CD4-positive, alpha-beta memory T cell (primary cell): ENCODE measurements at regions not wholly inside any gene's neighbourhood (a gene's known extent, or its start where the extent isn't known, plus 50 kb on each side); places are given as distances from the start of the nearest gene placed in this dataset.

Source experiments
- CTCF ChIA-PET: fragments of 350-600 bp; sonication (Branson Sonifier 250); formaldehyde crosslinking; loops from one replicate; lab custom pipeline; 2021; ENCODE audit warnings: inconsistent platforms; ENCODE audit not compliant: partially characterized antibody; lab: Charles Lee
- POLR2A ChIA-PET: fragments of 350-600 bp; sonication (Branson Sonifier 250); formaldehyde crosslinking; loops from one replicate; lab custom pipeline; 2021; ENCODE audit not compliant: partially characterized antibody; lab: Charles Lee
- DNase-seq, 5 donors: peaks; one replicate each; pipeline versions ENCODE4 v3.0.0 to v3.0.0-alpha.2; 2020 to 2022; ENCODE audit warnings: mixed read lengths in 1 of 5
- H3K27ac ChIP-seq: one replicate; pipeline ENCODE4 v1.7.0; 2013; ENCODE audit warnings: low read depth, low read length
- H3K27me3 ChIP-seq: 2 replicates; pipeline ENCODE4 v1.7.0; 2013; ENCODE audit warnings: mild to moderate bottlenecking, low read length, moderate library complexity; ENCODE audit not compliant: insufficient read depth
- H3K36me3 ChIP-seq: 2 replicates; pipeline ENCODE4 v1.7.0; 2013; ENCODE audit warnings: mild to moderate bottlenecking, low read length, moderate library complexity; ENCODE audit not compliant: insufficient read depth
- H3K4me1 ChIP-seq: 2 replicates; pipeline ENCODE4 v1.7.0; 2013; ENCODE audit warnings: mild to moderate bottlenecking, low read length, moderate library complexity; ENCODE audit not compliant: insufficient read depth
- H3K4me3 ChIP-seq, 2 donors: one replicate each; pipeline ENCODE4 v1.7.0; 2013; ENCODE audit warnings: low read length in 2 of 2, mild to moderate bottlenecking in 1 of 2
- H3K9me3 ChIP-seq, 2 donors: one replicate each; pipeline ENCODE4 v1.7.0; 2013; ENCODE audit warnings: low read length in 2 of 2, control low read depth in 1 of 2; ENCODE audit not compliant: control insufficient read depth in 1 of 2
- H3K27ac Mint-ChIP-seq, 7 donors: one replicate each; pipeline ENCODE4 v1.8.0; 2020 to 2021; ENCODE audit warnings: mixed read lengths in 7 of 7, mild to moderate bottlenecking in 6 of 7, inconsistent platforms in 3 of 7, moderate library complexity in 3 of 7
- H3K27me3 Mint-ChIP-seq, 2 donors: one replicate each; pipeline ENCODE4 v1.8.0; 2020 to 2021; ENCODE audit warnings: mixed read lengths in 2 of 2
- H3K36me3 Mint-ChIP-seq, 2 donors: one replicate each; pipeline ENCODE4 v1.8.0; 2020 to 2021; ENCODE audit warnings: mixed read lengths in 2 of 2, inconsistent platforms in 1 of 2, mild to moderate bottlenecking in 1 of 2
- H3K4me1 Mint-ChIP-seq, 4 donors: one replicate each; pipeline ENCODE4 v1.8.0; 2020 to 2021; ENCODE audit warnings: mixed read lengths in 4 of 4, mild to moderate bottlenecking in 1 of 4
- H3K4me3 Mint-ChIP-seq, 8 donors: one replicate each; pipeline ENCODE4 v1.8.0; 2020 to 2021; ENCODE audit warnings: mixed read lengths in 8 of 8, mild to moderate bottlenecking in 7 of 8, moderate library complexity in 6 of 8, inconsistent platforms in 3 of 8
- H3K9me3 Mint-ChIP-seq, 8 donors: one replicate each; pipeline ENCODE4 v1.8.0; 2020 to 2021; ENCODE audit warnings: mixed read lengths in 8 of 8, mild to moderate bottlenecking in 5 of 8, inconsistent platforms in 3 of 8, moderate library complexity in 1 of 8
- intact Hi-C: fragments of 100-400 bp; cut with micrococcal nuclease; formaldehyde crosslinking; loops from one replicate; pipeline ENCODE4 v1.15.1; 2023

GRCh38 chr1:106705971-106706370, 350.5 kb upstream of the PRMT6 start:
- Mint-ChIP-seq H3K4me3 (no peak overlapping the region), H3K27ac (no peak overlapping the region), H3K4me1 (no peaks in the 10 kb centered on the region), H3K36me3 (no peaks in the 10 kb centered on the region), H3K9me3 (peaks cover 0 to 23% (median 11%) of the 10 kb centered on the region in 8 donors), H3K27me3 (no peaks in the 10 kb centered on the region)
- intact Hi-C loops, result no loop called here
- no peak overlapping the region for H3K4me3 ChIP-seq
- H3K4me1 ChIP-seq, result no peaks in the 10 kb centered on the region
- no peak overlapping the region for H3K27ac ChIP-seq
- ChIA-PET CTCF (no interaction called here), POLR2A (no interaction called here)
- no peaks in the 10 kb centered on the region for H3K36me3 ChIP-seq
- DNase-seq, result no peak
- H3K9me3 ChIP-seq, result no peaks in the 10 kb centered on the region
- no peaks in the 10 kb centered on the region for H3K27me3 ChIP-seq

- Mint-ChIP-seq H3K4me3 (no peak overlapping the region), H3K27ac (no peak overlapping the region), H3K27me3 (no peaks in the 10 kb centered on the region), H3K9me3 (peaks cover 0 to 6% (median 1%) of the 10 kb centered on the region in 8 donors), H3K36me3 (no peaks in the 10 kb centered on the region), H3K4me1 (no peaks in the 10 kb centered on the region)
- POLR2A ChIA-PET, result no interaction called here
- H3K4me1 ChIP-seq, result no peaks in the 10 kb centered on the region
- no peaks in the 10 kb centered on the region for H3K27me3 ChIP-seq
- no peaks in the 10 kb centered on the region for H3K9me3 ChIP-seq
- no peak overlapping the region for H3K4me3 ChIP-seq
- no peaks in the 10 kb centered on the region for H3K36me3 ChIP-seq
- CTCF ChIA-PET, result no interaction called here
- H3K27ac ChIP-seq, result no peak overlapping the region
- intact Hi-C loops, result no loop called here
- no peak for DNase-seq
Measured at GRCh38 chr1:106717591-106717990, 338.9 kb upstream of the PRMT6 start.

GRCh38 chr1:106721790-106722189, 334.7 kb upstream of the PRMT6 start:
- H3K36me3 Mint-ChIP-seq, result no peaks in the 10 kb centered on the region
- DNase-seq, result no peak
- no peak overlapping the region for H3K4me3 ChIP-seq
- no peaks in the 10 kb centered on the region for H3K27me3 ChIP-seq
- CTCF ChIA-PET, result no interaction called here
- no peaks in the 10 kb centered on the region for H3K4me1 ChIP-seq
- no peaks in the 10 kb centered on the region for H3K4me1 Mint-ChIP-seq
- H3K9me3 Mint-ChIP-seq, result peaks cover 2 to 13% (median 6%) of the 10 kb centered on the region in 8 donors
- intact Hi-C loops, result no loop called here
- H3K4me3 Mint-ChIP-seq, result no peak overlapping the region
- POLR2A ChIA-PET, result no interaction called here
- no peaks in the 10 kb centered on the region for H3K27me3 Mint-ChIP-seq
- H3K27ac Mint-ChIP-seq, result no peak overlapping the region
- H3K27ac ChIP-seq, result no peak overlapping the region
- H3K36me3 ChIP-seq, result no peaks in the 10 kb centered on the region
- H3K9me3 ChIP-seq, result no peaks in the 10 kb centered on the region

GRCh38 chr1:106722466-106722865, 334.0 kb upstream of the PRMT6 start:
- no peak overlapping the region for H3K4me3 ChIP-seq
- intact Hi-C loops, result no loop called here
- no peaks in the 10 kb centered on the region for H3K27me3 ChIP-seq
- Mint-ChIP-seq H3K27ac (no peak overlapping the region), H3K9me3 (peaks cover 2 to 13% (median 6%) of the 10 kb centered on the region in 8 donors), H3K27me3 (no peaks in the 10 kb centered on the region), H3K4me1 (no peaks in the 10 kb centered on the region), H3K4me3 (no peak overlapping the region), H3K36me3 (no peaks in the 10 kb centered on the region)
- H3K27ac ChIP-seq, result no peak overlapping the region
- no peaks in the 10 kb centered on the region for H3K4me1 ChIP-seq
- no peaks in the 10 kb centered on the region for H3K9me3 ChIP-seq
- H3K36me3 ChIP-seq, result no peaks in the 10 kb centered on the region
- no peak for DNase-seq
- CTCF ChIA-PET, result no interaction called here
- POLR2A ChIA-PET, result no interaction called here

- no peaks in the 10 kb centered on the region for H3K36me3 Mint-ChIP-seq
- no peak for DNase-seq
- Histone ChIP-seq H3K9me3 (no peaks in the 10 kb centered on the region), H3K27me3 (no peaks in the 10 kb centered on the region), H3K27ac (no peak overlapping the region), H3K4me3 (no peak overlapping the region), H3K36me3 (no peaks in the 10 kb centered on the region), H3K4me1 (no peaks in the 10 kb centered on the region)
- H3K4me1 Mint-ChIP-seq, result no peaks in the 10 kb centered on the region
- ChIA-PET CTCF (no interaction called here), POLR2A (no interaction called here)
- peaks cover 2 to 20% (median 8%) of the 10 kb centered on the region in 8 donors for H3K9me3 Mint-ChIP-seq
- no peak overlapping the region for H3K27ac Mint-ChIP-seq
- intact Hi-C loops, result no loop called here
- no peak overlapping the region for H3K4me3 Mint-ChIP-seq
- no peaks in the 10 kb centered on the region for H3K27me3 Mint-ChIP-seq
Measured at GRCh38 chr1:106727171-106727570, 329.3 kb upstream of the PRMT6 start.

- H3K9me3 Mint-ChIP-seq, result peaks cover 0 to 14% (median 2%) of the 10 kb centered on the region in 8 donors
- no peak overlapping the region for H3K4me3 ChIP-seq
- no peaks in the 10 kb centered on the region for H3K36me3 ChIP-seq
- no peaks in the 10 kb centered on the region for H3K27me3 ChIP-seq
- no peaks in the 10 kb centered on the region for H3K4me1 Mint-ChIP-seq
- no peaks in the 10 kb centered on the region for H3K9me3 ChIP-seq
- no peaks in the 10 kb centered on the region for H3K36me3 Mint-ChIP-seq
- no peak for DNase-seq
- no peak overlapping the region for H3K4me3 Mint-ChIP-seq
- POLR2A ChIA-PET, result no interaction called here
- no peaks in the 10 kb centered on the region for H3K4me1 ChIP-seq
- H3K27ac Mint-ChIP-seq, result no peak overlapping the region
- CTCF ChIA-PET, result no interaction called here
- H3K27ac ChIP-seq, result no peak overlapping the region
- H3K27me3 Mint-ChIP-seq, result no peaks in the 10 kb centered on the region
- intact Hi-C loops, result no loop called here
Measured at GRCh38 chr1:106746448-106747085, 309.9 kb upstream of the PRMT6 start.

GRCh38 chr1:106747232-106747631, 309.2 kb upstream of the PRMT6 start:
- no peak for DNase-seq
- H3K4me1 ChIP-seq, result no peaks in the 10 kb centered on the region
- intact Hi-C loops, result no loop called here
- Mint-ChIP-seq H3K9me3 (peaks cover 0 to 14% (median 3%) of the 10 kb centered on the region in 8 donors), H3K4me1 (no peaks in the 10 kb centered on the region), H3K4me3 (no peak overlapping the region), H3K27me3 (no peaks in the 10 kb centered on the region), H3K36me3 (no peaks in the 10 kb centered on the region), H3K27ac (no peak overlapping the region)
- POLR2A ChIA-PET, result no interaction called here
- H3K27me3 ChIP-seq, result no peaks in the 10 kb centered on the region
- no peak overlapping the region for H3K4me3 ChIP-seq
- CTCF ChIA-PET, result no interaction called here
- no peaks in the 10 kb centered on the region for H3K36me3 ChIP-seq
- no peak overlapping the region for H3K27ac ChIP-seq
- no peaks in the 10 kb centered on the region for H3K9me3 ChIP-seq

- Mint-ChIP-seq H3K27ac (no peak overlapping the region), H3K36me3 (no peaks in the 10 kb centered on the region), H3K27me3 (no peaks in the 10 kb centered on the region), H3K9me3 (peaks cover 0 to 14% (median 4%) of the 10 kb centered on the region in 8 donors), H3K4me1 (no peaks in the 10 kb centered on the region), H3K4me3 (no peak overlapping the region)
- H3K27me3 ChIP-seq, result no peaks in the 10 kb centered on the region
- no peaks in the 10 kb centered on the region for H3K9me3 ChIP-seq
- H3K4me3 ChIP-seq, result no peak overlapping the region
- DNase-seq, result no peak
- intact Hi-C loops, result no loop called here
- H3K4me1 ChIP-seq, result no peaks in the 10 kb centered on the region
- H3K36me3 ChIP-seq, result no peaks in the 10 kb centered on the region
- CTCF ChIA-PET, result no interaction called here
- H3K27ac ChIP-seq, result no peak overlapping the region
- POLR2A ChIA-PET, result no interaction called here
Measured at GRCh38 chr1:106747791-106748190, 308.7 kb upstream of the PRMT6 start.
